OCI-LY7 (cell line): ENCODE measurements at regions not wholly inside any gene's neighbourhood (a gene's known extent, or its start where the extent isn't known, plus 50 kb on each side); places are given as distances from the start of the nearest gene placed in this dataset.

Experiments used
- BruUV-seq: library from RNA; stranded (reverse); fragments of 400-500 nt; replicated peaks from 2 replicates; lab custom pipeline; 2021; lab: Mats Ljungman, UMichigan
- CTCF ChIA-PET: fragments of 300-600 bp; sonication (Branson Sonifier 250); formaldehyde crosslinking; loops from one replicate; lab custom pipeline; 2022; ENCODE audit warnings: antibody characterized with exemption; ENCODE audit not compliant: unreplicated experiment; lab: Charles Lee
- POLR2A ChIA-PET: fragments of 300-600 bp; sonication (Branson Sonifier 250); formaldehyde crosslinking; loops from one replicate; lab custom pipeline; 2022; ENCODE audit warnings: antibody characterized with exemption; lab: Charles Lee
- DNase-seq: peaks from one replicate; pipeline ENCODE4 v3.0.0-alpha.2; 2015; ENCODE audit warnings: low spot score
- H2AFZ ChIP-seq: fragments of 200-600 bp; sonication (generic), shearing (Covaris generic); 2 replicates; pipeline ENCODE4 v1.6.1; 2014; ENCODE audit warnings: mild to moderate bottlenecking, antibody characterized with exemption, low read length, moderate library complexity
- H3K27ac ChIP-seq: fragments of 200-600 bp; sonication (generic); 2 replicates; pipeline ENCODE4 v1.5.1; 2014; ENCODE audit warnings: mixed run types, low read depth, mild to moderate bottlenecking, moderate library complexity, low read length, inconsistent platforms; ENCODE audit not compliant: poor library complexity, severe bottlenecking
- H3K36me3 ChIP-seq: fragments of 200-600 bp; sonication (generic); 2 replicates; pipeline ENCODE4 v1.6.1; 2014; ENCODE audit warnings: mild to moderate bottlenecking, antibody characterized with exemption, low read length, moderate library complexity, mixed read lengths; ENCODE audit not compliant: insufficient read depth
- H3K4me1 ChIP-seq: fragments of 200-600 bp; sonication (generic); 2 replicates; pipeline ENCODE4 v1.5.1; 2014; ENCODE audit warnings: mild to moderate bottlenecking, low read length; ENCODE audit not compliant: insufficient read depth, poor library complexity, severe bottlenecking
- H3K4me2 ChIP-seq: fragments of 200-600 bp; sonication (generic); 2 replicates; pipeline ENCODE4 v1.6.1; 2014; ENCODE audit warnings: mild to moderate bottlenecking, low read length
- H3K4me3 ChIP-seq: fragments of 200-600 bp; sonication (generic); 2 replicates; pipeline ENCODE4 v1.5.1; 2014; ENCODE audit warnings: mild to moderate bottlenecking, low read depth, low read length; ENCODE audit not compliant: poor library complexity, severe bottlenecking
- H3K79me2 ChIP-seq: fragments of 200-600 bp; sonication (generic); 2 replicates; pipeline ENCODE4 v1.6.1; 2016; ENCODE audit warnings: low read depth, mild to moderate bottlenecking, low read length, moderate library complexity, mixed read lengths; ENCODE audit not compliant: insufficient read depth
- H3K9me2 ChIP-seq: fragments of 200-600 bp; sonication (generic); 2 replicates; pipeline ENCODE4 v1.6.1; 2016; ENCODE audit warnings: mild to moderate bottlenecking, low read length, mixed read lengths; ENCODE audit not compliant: insufficient read depth
- H3K9me3 ChIP-seq: fragments of 200-600 bp; sonication (generic); 2 replicates; pipeline ENCODE4 v1.6.1; 2014; ENCODE audit warnings: mild to moderate bottlenecking, mixed run types, low read length, mixed read lengths
- H4K20me1 ChIP-seq: fragments of 200-600 bp; sonication (generic); 2 replicates; pipeline ENCODE4 v1.6.1; 2014; ENCODE audit warnings: mild to moderate bottlenecking, antibody characterized with exemption, low read length, moderate library complexity, mixed read lengths; ENCODE audit not compliant: insufficient read depth
- CTCF ChIP-seq: fragments of 200-600 bp; sonication (generic); conservative IDR thresholded peaks from 2 replicates; pipeline ENCODE4 v1.5.1; 2014; ENCODE audit warnings: mild to moderate bottlenecking, antibody characterized with exemption, low read length, moderate library complexity, mixed read lengths
- EZH2phosphoT487 ChIP-seq: fragments of 200-600 bp; sonication (generic); IDR thresholded peaks from 2 replicates; pipeline ENCODE4 v1.6.1; 2018; ENCODE audit warnings: low read depth, borderline replicate concordance, mild to moderate bottlenecking, mixed run types, antibody characterized with exemption, low read length, moderate library complexity, mixed read lengths
- intact Hi-C: fragments of 100-400 bp; cut with micrococcal nuclease; formaldehyde crosslinking; loops from one replicate; pipeline ENCODE4 v1.10.0; 2022; ENCODE audit not compliant: unreplicated experiment

GRCh38 chr6:170156448-170157375 is 134.2 kb downstream of the DLL1 start:
- TF ChIP-seq CTCF, result no peak
- no peak for TF ChIP-seq EZH2phosphoT487
- H3K4me2 ChIP-seq, result no peak overlapping the region
- intact Hi-C loops, result no loop called here
- H2AFZ ChIP-seq, result no peak overlapping the region
- H4K20me1 ChIP-seq, result no peaks in the 10 kb centered on the region
- ChIA-PET POLR2A (interaction anchor here (0.6 kb wide), 1 partner anchor 51 kb away, joined by 3 read pairs; no protein-coding TSS in a partner anchor), CTCF (no interaction called here)
- no peaks in the 10 kb centered on the region for H3K79me2 ChIP-seq
- DNase-seq, result no peak
- no peaks in the 10 kb centered on the region for H3K36me3 ChIP-seq
- no peak overlapping the region for H3K27ac ChIP-seq
- no peak overlapping the region for H3K4me3 ChIP-seq
- peaks cover 10% of the 10 kb centered on the region for H3K4me1 ChIP-seq
- BruUV-seq, result no TSS peak
- H3K9me2 ChIP-seq, result no peaks in the 10 kb centered on the region
- H3K9me3 ChIP-seq, result peaks cover 8% of the 10 kb centered on the region; the same call in 1 of the 2 replicates

GRCh38 chr6:170155464-170156196 is 135.2 kb downstream of the DLL1 start:
- intact Hi-C loops, result no loop called here
- Histone ChIP-seq H4K20me1 (no peaks in the 10 kb centered on the region), H3K9me2 (no peaks in the 10 kb centered on the region), H3K4me3 (no peak overlapping the region), H3K79me2 (no peaks in the 10 kb centered on the region), H3K4me1 (peaks cover 10% of the 10 kb centered on the region), H2AFZ (no peak overlapping the region), H3K4me2 (no peak overlapping the region), H3K9me3 (peaks cover 8% of the 10 kb centered on the region; the same call in 1 of the 2 replicates), H3K27ac (no peak overlapping the region), H3K36me3 (no peaks in the 10 kb centered on the region)
- DNase-seq, result no peak
- BruUV-seq, result no TSS peak
- ChIA-PET CTCF (no interaction called here), POLR2A (no interaction called here)
- TF ChIP-seq CTCF, result no peak
- no peak for TF ChIP-seq EZH2phosphoT487
